Lower leg skin (tissue), 4 donors: ENCODE measurements at regions not wholly inside any gene's neighbourhood (a gene's known extent, or its start where the extent isn't known, plus 50 kb on each side); places are given as distances from the start of the nearest gene placed in this dataset.

ENCODE experiments used
- DNase-seq, 2 donors: peaks; one replicate each; pipeline ENCODE4 v3.0.0-alpha.2; 2019; ENCODE audit warnings: low spot score in 2 of 2
- H3K4me3 ChIP-seq: fragments of 200-600 bp; sonication (generic); 2 replicates; pipeline ENCODE4 v1.5.1; 2017; ENCODE audit warnings: mild to moderate bottlenecking, low read depth; ENCODE audit not compliant: poor library complexity, severe bottlenecking
- POLR2A ChIP-seq, 2 donors: fragments of 450-650 bp; IDR thresholded peaks; one replicate each; pipeline ENCODE4 v1.6.1; 2016 to 2017; ENCODE audit warnings: antibody characterized with exemption in 2 of 2, mild to moderate bottlenecking in 1 of 2, moderate library complexity in 1 of 2
- WGBS, 2 donors: methylation state at CpG; one replicate each; pipeline ENCODE4 v1.1.5; 2018; 5-methylcytosine and 5-hydroxymethylcytosine counted together
- intact Hi-C: fragments of 100-400 bp; cut with DNase I; formaldehyde crosslinking; loops from one replicate; pipeline ENCODE4 v1.15.0; 2023; ENCODE audit warnings: low total_unique reads
- TF ChIP-seq, protein P1 (sequence below), 3 donors: fragments of 450-650 bp; IDR thresholded peaks; one replicate each; pipeline ENCODE4 v1.5.1; 2016; ENCODE audit warnings: antibody characterized with exemption in 3 of 3, mild to moderate bottlenecking in 3 of 3, moderate library complexity in 2 of 3

DNA sequence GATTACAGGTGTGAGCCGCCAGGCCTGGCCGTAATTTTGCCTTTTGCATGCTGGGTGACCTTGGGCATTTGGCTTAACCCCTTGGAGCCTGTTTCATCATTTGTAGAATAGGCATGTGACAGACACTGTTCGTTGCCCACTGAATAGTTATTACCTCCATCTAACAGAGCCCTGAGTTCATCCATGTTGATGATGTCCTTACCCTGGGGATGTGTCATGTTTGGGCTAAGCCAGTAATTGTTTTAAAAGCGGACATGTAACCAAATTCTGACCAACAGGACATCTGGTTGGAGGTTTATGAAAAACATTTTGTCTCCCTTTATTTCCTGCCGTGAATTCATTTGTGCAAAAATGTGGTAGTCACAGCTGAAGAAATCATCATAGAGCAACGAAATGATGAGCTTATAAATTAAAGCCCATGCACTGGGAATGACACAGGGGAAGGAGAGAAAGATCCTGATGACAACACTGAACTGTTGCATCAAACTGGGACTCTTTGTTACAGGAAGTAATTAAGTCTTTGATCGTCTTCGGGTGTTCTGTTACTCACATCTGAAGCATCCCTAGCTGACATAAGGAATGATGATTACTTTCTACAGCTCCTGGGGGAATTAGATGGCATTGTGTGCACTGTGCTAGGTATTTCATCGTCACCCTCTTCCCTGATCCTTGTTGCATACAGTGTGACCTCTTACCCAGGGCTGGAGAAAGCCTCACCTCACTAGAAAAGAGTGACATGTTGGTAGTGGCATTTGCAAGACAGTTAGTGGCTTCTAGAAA, 117.8 kb downstream of the FGF18 start:
- peak in 1 of 2 donors; percentile 6 for DNase-seq
- 65% methylated on average over 9 of the region's 9 CpGs for WGBS, 2 donors
- TF ChIP-seq, protein P1, sequence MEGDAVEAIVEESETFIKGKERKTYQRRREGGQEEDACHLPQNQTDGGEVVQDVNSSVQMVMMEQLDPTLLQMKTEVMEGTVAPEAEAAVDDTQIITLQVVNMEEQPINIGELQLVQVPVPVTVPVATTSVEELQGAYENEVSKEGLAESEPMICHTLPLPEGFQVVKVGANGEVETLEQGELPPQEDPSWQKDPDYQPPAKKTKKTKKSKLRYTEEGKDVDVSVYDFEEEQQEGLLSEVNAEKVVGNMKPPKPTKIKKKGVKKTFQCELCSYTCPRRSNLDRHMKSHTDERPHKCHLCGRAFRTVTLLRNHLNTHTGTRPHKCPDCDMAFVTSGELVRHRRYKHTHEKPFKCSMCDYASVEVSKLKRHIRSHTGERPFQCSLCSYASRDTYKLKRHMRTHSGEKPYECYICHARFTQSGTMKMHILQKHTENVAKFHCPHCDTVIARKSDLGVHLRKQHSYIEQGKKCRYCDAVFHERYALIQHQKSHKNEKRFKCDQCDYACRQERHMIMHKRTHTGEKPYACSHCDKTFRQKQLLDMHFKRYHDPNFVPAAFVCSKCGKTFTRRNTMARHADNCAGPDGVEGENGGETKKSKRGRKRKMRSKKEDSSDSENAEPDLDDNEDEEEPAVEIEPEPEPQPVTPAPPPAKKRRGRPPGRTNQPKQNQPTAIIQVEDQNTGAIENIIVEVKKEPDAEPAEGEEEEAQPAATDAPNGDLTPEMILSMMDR (IDR thresholded peaks at IDR 0.05), result no peak
- TF ChIP-seq POLR2A (IDR thresholded peaks at IDR 0.05), result no peak

DNA sequence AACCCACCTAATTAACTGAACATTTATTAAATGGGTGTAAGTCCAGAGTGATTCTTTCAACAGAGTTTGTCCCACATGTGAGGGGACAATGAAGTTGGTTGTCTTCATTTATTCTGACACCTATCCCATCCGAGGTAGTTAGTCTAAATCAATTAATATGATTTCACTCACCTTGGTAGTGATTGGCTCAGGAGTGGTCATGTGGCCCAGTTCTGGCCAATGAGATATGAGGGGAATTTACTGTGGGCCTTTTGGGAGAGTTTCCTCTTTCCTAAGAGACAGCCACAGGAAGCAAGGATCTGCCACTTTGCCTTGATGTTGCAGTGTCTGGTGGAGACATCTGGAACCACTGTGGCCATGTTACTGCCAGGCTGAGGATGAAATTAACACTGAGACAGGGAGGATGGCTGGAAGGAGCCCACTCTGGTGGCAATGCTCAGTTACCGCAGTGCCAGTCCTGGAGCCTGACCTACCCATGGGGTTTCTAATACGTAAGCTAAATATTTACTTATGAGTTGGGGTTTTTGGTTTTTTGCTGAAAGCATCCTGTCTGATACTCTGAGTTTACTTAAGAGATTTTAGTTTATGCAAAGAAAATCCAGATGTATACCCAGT, 118.6 kb downstream of the FGF18 start:
- WGBS, 2 donors, result 80 to 83% methylated on average over 3 of the region's 3 CpGs
- TF ChIP-seq, protein P1 (IDR thresholded peaks at IDR 0.05), result no peak
- TF ChIP-seq POLR2A (IDR thresholded peaks at IDR 0.05), result no peak
- intact Hi-C loops, result no loop called here
- no peak overlapping the region for H3K4me3 ChIP-seq
- DNase-seq, result no peak

More for the DNA sequence above, 117.8 kb downstream of the FGF18 start:
- no peak overlapping the region for H3K4me3 ChIP-seq
- intact Hi-C loops, result no loop called here

DNA sequence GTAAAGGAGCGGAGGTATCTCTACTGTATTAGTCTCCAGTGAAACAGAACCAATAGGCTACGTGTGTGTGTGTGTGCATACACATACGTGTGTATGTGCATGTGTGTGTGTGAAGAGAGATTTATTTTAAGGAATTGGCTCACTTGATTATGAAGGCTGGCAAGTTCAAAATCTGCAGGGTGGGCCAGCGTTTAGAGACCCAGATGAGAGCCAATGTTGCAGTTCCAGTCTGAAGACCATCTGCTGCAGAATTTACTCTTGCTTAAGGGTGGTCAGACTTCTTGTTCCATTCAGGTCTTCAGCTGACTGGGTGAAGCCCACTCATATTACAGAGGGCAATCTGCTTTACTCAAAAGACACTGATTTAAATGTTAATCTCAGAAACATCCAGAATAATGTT, 119.2 kb downstream of the FGF18 start:
- no peak for DNase-seq

DNA sequence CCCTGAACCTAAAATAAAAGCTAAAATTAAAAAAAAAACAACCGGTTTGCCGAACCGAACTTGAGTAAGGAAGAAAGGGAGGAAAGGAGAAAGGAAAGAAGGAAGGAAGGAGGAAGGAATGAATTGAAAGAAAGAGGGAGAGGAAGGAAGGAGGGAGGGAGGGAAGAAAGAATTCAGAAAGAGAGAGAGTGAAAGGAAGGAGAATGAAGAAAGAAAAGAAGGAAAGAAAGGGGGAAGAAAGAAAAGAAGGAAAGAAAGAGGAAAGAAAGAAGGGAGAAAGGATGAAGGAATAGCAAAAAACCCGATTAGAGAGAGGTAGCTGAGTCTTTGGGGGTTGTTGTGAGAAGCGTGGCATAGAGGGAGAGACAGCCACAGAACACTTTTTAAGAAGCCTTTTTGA, 121.4 kb downstream of the FGF18 start:
- WGBS, 2 donors, result 84 to 92% methylated on average over 5 of the region's 5 CpGs
- no peak overlapping the region for H3K4me3 ChIP-seq
- intact Hi-C loops, result no loop called here
- TF ChIP-seq, protein P1 (IDR thresholded peaks at IDR 0.05), result no peak
- no peak for TF ChIP-seq POLR2A (IDR thresholded peaks at IDR 0.05)
- no peak for DNase-seq

More for the DNA sequence above, 119.2 kb downstream of the FGF18 start:
- no peak overlapping the region for H3K4me3 ChIP-seq
- 60 to 76% methylated on average over 4 of the region's 4 CpGs for WGBS, 2 donors
- intact Hi-C loops, result no loop called here
- TF ChIP-seq POLR2A (IDR thresholded peaks at IDR 0.05), result no peak
- TF ChIP-seq, protein P1 (IDR thresholded peaks at IDR 0.05), result no peak

DNA sequence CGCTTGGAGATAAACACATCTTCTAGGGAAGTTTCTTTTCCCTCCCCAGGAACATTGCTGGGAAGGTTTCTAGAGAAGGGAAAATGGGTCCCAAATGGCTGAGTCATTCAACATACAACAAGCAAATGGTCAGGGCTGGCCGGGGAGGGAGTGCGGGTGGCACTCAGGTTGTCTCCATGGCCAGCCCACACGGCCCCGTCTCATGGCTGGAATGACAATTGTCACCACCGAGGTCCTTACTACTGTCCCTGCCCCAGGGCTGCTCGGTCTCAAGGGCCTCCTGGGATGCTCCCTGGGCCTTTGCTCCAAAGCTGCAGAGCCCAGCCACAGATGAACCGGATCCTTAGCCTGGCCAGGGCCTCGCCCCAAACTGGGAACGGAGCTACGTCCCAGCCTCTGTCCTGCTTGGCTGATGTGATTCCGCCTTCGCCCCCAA, 121.9 kb downstream of the FGF18 start:
- no peak for DNase-seq
- intact Hi-C loops, result no loop called here
- H3K4me3 ChIP-seq, result no peak overlapping the region
- WGBS, 2 donors, result 86 to 93% methylated on average over 11 to 13 of the region's 13 CpGs
- TF ChIP-seq, protein P1 (IDR thresholded peaks at IDR 0.05), result no peak
- TF ChIP-seq POLR2A (IDR thresholded peaks at IDR 0.05), result no peak
